Endometrium (tissue), 2 donors: ENCODE measurements at regions not wholly inside any gene's neighbourhood (a gene's known extent, or its start where the extent isn't known, plus 50 kb on each side); places are given as distances from the start of the nearest gene placed in this dataset.
"Not testable (repeated sequence)": the region's sequence is repeated elsewhere in the genome, so short reads cannot be mapped to it uniquely, and the experiment has no call there.

Experiments
- FAIRE-seq: peaks from 2 replicates; lab custom pipeline; 2012; peaks lifted over from hg19 to GRCh38; lab: Jason Lieb, UNC
- donor health status: control.
- donor health status: control.

DNA sequence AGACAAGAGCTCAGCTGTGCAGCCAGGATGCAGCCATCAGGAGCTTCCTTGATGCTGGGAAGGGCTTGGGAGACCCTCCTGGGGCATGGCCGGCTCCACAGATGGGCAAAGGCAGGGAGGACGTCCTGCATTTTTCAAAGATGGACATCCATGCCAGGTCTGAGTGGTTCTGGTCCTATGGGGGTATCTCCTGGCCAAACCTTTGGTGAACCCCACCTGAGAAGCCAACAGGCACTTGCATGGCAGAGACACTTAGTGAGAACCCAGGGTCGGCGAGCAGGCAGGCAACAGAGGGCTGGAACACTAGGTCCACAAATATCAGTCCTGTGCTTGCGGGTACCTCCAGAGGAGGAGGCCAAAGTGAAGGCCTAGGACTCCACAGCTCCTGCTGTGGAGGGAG, 70.0 kb downstream of the KCTD15 start:
- no peak for FAIRE-seq

- FAIRE-seq: no peak
These were observed 71.5 kb downstream of the KCTD15 start for GRCh38 chr19:33868076-33868735.

GRCh38 chr19:33868788-33869412, 72.2 kb downstream of the KCTD15 start:
- no peak for FAIRE-seq

DNA sequence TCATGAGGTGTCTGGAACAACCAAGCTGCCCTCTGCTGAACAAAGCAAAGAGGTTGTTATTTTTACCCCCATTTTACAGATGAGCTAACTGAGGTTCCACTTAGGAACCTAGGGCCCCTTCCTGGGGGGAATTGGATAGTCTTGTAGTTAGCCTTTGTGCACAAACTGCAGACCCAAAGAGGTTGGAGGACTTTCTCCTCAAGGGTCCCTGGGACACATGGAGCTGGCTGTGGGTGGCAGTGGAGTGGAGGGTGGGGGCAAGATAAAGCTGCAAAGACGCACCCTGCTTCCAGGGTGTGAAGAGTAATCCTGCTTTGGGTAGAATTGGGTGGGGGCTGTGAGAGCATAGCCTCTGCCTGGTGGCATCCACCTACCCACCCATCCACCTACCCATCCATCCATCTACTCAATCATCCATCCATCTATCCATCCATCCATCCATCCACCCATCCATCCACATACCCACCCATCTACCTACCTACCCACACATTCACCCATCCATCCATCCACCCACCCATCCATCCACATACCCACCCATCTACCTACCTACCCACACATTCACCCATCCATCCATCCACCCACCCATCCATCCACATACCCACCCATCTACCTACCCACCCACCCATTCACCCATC, 73.7 kb downstream of the KCTD15 start:
- FAIRE-seq: not testable (repeated sequence)

GRCh38 chr19:33871605-33872004, 74.9 kb downstream of the KCTD15 start:
- no peak for FAIRE-seq

- no peak for FAIRE-seq
These were observed 76.0 kb downstream of the KCTD15 start for GRCh38 chr19:33872445-33873320.

- FAIRE-seq: no peak
These were observed 78.4 kb downstream of the KCTD15 start for GRCh38 chr19:33875071-33875470.

- FAIRE-seq: peak; percentile 78
These were observed 79.5 kb downstream of the KCTD15 start for GRCh38 chr19:33876192-33876591.

GRCh38 chr19:33878030-33878544, 81.4 kb downstream of the KCTD15 start:
- FAIRE-seq: no peak

GRCh38 chr19:33878910-33879810, 82.5 kb downstream of the KCTD15 start:
- FAIRE-seq: no peak

DNA sequence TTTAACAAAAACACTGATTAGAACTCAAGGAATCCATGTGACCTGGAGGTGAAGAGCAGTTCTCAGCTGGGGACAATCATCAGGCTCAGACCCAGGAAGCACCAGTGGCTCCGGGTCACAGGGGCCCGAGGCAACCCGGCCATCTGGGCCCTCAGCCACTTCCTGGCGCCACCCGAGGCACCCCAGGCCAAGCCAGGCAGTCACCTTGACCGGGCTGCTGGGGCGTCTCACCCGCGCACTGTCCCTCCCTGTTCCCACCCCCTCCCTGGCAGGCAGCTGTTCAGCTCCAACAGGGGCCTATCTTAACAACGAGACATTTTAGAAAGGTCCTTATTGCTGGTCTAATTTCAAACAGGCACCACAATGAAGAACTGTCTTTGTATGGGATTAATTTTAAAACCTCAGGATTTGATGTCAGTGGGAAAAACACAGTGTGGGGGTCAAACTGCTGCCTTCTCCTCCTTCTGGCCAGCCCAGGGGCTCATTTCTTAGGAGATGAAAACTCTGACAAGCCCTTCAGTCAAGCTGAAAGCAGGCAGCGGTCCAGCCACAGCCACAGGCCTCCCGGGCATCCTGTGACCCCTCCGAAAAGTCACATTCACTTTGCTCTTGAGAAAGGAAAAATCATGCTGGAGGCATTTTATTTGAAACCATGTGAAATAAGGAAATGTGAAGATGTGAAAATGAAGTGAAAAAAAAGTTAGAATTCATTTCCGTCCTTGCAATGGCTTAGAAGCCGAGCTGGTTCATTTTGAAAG, 83.3 kb downstream of the KCTD15 start:
- FAIRE-seq: peak; percentile 72

- no peak for FAIRE-seq
These were observed 87.3 kb downstream of the KCTD15 start for GRCh38 chr19:33883859-33884519.

- FAIRE-seq: no peak
These were observed 88.6 kb downstream of the KCTD15 start for GRCh38 chr19:33885236-33885635.

GRCh38 chr19:33887891-33888290, 91.2 kb downstream of the KCTD15 start:
- FAIRE-seq: no peak

GRCh38 chr19:33888665-33889064, 92.0 kb downstream of the KCTD15 start:
- no peak for FAIRE-seq

- FAIRE-seq: no peak
These were observed 93.9 kb downstream of the KCTD15 start for GRCh38 chr19:33890569-33890968.

DNA sequence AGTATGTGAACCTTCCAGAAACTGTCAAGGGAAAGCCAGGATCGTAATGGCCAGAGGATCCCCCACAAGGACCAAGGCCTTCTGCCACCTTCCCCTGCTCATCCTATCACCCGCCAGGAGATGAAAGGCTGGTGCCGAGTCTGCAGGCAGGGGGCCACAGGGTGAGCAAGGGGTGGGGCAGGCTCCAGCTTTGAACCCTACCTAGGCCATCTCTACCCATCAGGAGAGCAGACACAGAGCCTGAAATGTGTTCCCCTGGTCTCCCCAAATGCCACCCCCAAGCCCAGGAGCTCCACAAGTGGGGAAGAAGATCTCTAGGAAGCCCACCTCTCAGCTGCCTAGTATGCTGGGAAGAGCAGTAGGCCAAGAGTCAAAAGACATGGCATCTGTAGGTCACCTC, 95.1 kb downstream of the KCTD15 start:
- FAIRE-seq: no peak

- no peak for FAIRE-seq
These were observed 98.1 kb downstream of the KCTD15 start for GRCh38 chr19:33894787-33895186.

DNA sequence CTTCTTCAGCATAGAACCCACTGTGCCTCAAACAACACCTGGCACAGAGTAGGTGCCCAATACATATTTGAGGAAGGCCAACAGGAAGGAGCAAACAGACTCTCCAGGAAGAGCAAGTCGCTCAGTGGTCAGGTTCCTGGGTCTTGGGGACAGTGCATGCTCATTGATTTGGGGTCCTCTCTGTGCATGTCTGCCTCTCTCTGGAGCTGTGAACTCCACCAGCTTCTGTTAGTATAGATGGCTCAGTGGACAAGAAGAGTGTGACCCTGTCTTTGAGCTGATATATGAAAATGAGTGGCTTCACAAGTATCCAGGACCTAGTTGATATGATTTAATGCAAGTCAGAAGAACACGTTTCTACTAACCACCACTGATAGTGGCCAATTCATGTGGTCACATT, 98.7 kb downstream of the KCTD15 start:
- no peak for FAIRE-seq

DNA sequence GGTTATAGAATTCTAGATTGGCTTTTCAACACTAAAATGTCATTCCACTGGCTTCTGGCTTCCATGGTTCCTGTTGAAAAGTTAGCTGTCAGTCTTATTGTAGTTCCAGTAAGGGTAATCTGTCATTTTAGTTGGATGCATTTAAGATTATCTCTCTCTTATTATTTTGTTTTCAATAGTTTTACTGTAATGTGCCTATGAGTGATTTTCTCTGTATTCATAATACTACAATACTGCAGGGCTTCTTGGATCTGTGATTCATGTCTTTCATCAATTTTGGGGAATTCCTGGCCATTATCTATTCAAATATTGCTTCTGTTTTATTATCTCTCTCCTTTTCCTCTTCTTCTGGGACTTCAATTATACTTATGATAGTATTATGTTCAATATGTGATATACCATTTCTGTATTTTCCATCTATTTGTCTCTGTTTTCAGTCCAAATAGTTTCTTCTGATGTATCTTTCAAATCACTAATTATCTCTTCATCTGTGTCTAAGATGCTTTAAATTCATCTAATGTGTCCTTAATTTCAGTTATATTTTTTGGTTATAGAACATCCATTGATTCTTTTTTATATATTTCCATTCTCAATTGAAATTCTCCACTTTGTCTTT, 101.5 kb downstream of the KCTD15 start:
- no peak for FAIRE-seq
